H1 (cell line): ENCODE measurements at regions not wholly inside any gene's neighbourhood (a gene's known extent, or its start where the extent isn't known, plus 50 kb on each side); places are given as distances from the start of the nearest gene placed in this dataset.

ENCODE experiments used
- CEBPB ChIP-seq: IDR thresholded peaks from 2 replicates; pipeline ENCODE4 v1.6.1; 2012; ENCODE audit warnings: low read depth, low read length
- EZH2 ChIP-seq: fragments of 200-600 bp; sonication (generic); IDR thresholded peaks from 2 replicates; pipeline ENCODE4 v1.7.1; 2012; ENCODE audit warnings: low read depth, mild to moderate bottlenecking, moderate library complexity, low read length, inconsistent platforms; ENCODE audit not compliant: severe bottlenecking
- HDAC2 ChIP-seq, 2 experiments: fragments of 300-600 bp in 1 of 2; sonication (generic) in 1 of 2; IDR thresholded peaks; 2 replicates each; pipeline ENCODE4 v1.6.1; 2011 to 2012; ENCODE audit warnings: low read depth in 2 of 2, low read length in 2 of 2, mild to moderate bottlenecking in 2 of 2, moderate library complexity in 2 of 2, borderline replicate concordance in 1 of 2, inconsistent platforms in 1 of 2
- POLR2AphosphoS5 ChIP-seq: IDR thresholded peaks from 2 replicates; pipeline ENCODE4 v1.6.1; 2011; ENCODE audit warnings: low read depth, low read length
- TAF7 ChIP-seq: optimal IDR thresholded peaks from 2 replicates; pipeline ENCODE3; 2011; ENCODE audit warnings: low read depth, mild to moderate bottlenecking, inconsistent platforms, low read length, moderate library complexity, borderline replicate concordance

DNA sequence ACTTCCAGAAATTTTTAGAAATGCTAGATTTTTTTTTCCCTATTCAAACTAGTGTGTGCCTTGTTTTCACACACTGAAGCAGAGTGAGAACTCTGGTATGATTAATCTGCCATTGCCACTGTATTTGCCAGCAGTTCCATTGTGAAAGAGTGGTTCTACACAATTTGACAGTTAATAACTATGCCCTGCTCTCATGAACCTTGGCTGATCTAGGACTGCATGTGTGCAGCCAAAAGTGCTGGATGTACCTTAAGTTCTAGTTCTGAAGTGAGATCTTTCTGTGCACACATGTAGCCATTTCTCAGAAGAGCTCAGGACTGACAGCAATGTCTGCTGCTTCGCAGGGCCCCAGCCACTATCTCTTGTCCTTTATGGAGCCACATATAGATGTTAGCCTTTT, 328.2 kb upstream of the SPRY2 start (continued):
- TF ChIP-seq HDAC2 (IDR thresholded peaks at IDR 0.05; ENCODE audit: borderline replicate concordance in 1 of 2, low read depth in 2 of 2, low read length in 2 of 2) = no peak
- no peak for TF ChIP-seq TAF7
- TF ChIP-seq CEBPB = no peak
- TF ChIP-seq POLR2AphosphoS5 = no peak
- TF ChIP-seq EZH2 = no peak
